ENCODE measurements at regions not wholly inside any gene's neighbourhood (a gene's known extent, or its start where the extent isn't known, plus 50 kb on each side); places are given as distances from the start of the nearest gene placed in this dataset.
A peak's percentile ranks its signal among the peaks of the same experiment; 100 is the strongest.

GRCh38 chr5:173739741-173740140, 123.3 kb upstream of the BOD1 start:
- CTCF ChIA-PET: no interaction called here
- no peak for TF ChIP-seq CTCF (IDR thresholded peaks at IDR 0.05; ENCODE audit: low read depth, low read length)
- no peak for DNase-seq (ENCODE audit: low read depth, low spot score)

GRCh38 chr5:173740400-173740799, 124.0 kb upstream of the BOD1 start:
- Histone ChIP-seq H3K27me3 (ENCODE audit: control insufficient read depth, insufficient read depth, low read length) (no peaks in the 10 kb centered on the region), H3K9me3 (ENCODE audit: control insufficient read depth, insufficient read depth, low read length) (no peaks in the 10 kb centered on the region; the same call in 1 of the 2 replicates), H3K4me3 (ENCODE audit: low read depth, low read length) (no peak overlapping the region), H3K27ac (ENCODE audit: low read depth, low read length) (no peak overlapping the region)
- ChIA-PET CTCF (no interaction called here), POLR2A (interaction anchor here (0.5 kb wide), 1 partner anchor 12 kb away, joined by 3 read pairs; no protein-coding TSS in a partner anchor)
- no peak for TF ChIP-seq CTCF (IDR thresholded peaks at IDR 0.05; ENCODE audit: low read depth, low read length)
- DNase-seq (ENCODE audit: low read depth, low spot score): no peak

More at GRCh38 chr5:173739741-173740140, 123.3 kb upstream of the BOD1 start:
- POLR2A ChIA-PET: interaction anchor here (0.5 kb wide), 1 partner anchor 12 kb away, joined by 3 read pairs; no protein-coding TSS in a partner anchor
- H3K27me3 ChIP-seq (ENCODE audit: control insufficient read depth, insufficient read depth, low read length): peaks cover 4% of the 10 kb centered on the region
- H3K27ac ChIP-seq (ENCODE audit: low read depth, low read length): no peak overlapping the region
- H3K9me3 ChIP-seq (ENCODE audit: control insufficient read depth, insufficient read depth, low read length): no peaks in the 10 kb centered on the region; the same call in 1 of the 2 replicates
- no peak overlapping the region for H3K4me3 ChIP-seq (ENCODE audit: low read depth, low read length)

- POLR2A ChIA-PET: no interaction called here
- Histone ChIP-seq H3K27me3 (ENCODE audit: control insufficient read depth, insufficient read depth, low read length) (no peaks in the 10 kb centered on the region), H3K9me3 (ENCODE audit: control insufficient read depth, insufficient read depth, low read length) (no peaks in the 10 kb centered on the region; the same call in 1 of the 2 replicates), H3K4me3 (ENCODE audit: low read depth, low read length) (no peak overlapping the region), H3K27ac (ENCODE audit: low read depth, low read length) (peak overlapping the region; percentile 21)
- TF ChIP-seq CTCF (IDR thresholded peaks at IDR 0.05; ENCODE audit: low read depth, low read length): no peak
- no peak for DNase-seq (ENCODE audit: low read depth, low spot score)
- CTCF ChIA-PET: no interaction called here
Measured at GRCh38 chr5:173741087-173741486, 124.6 kb upstream of the BOD1 start.

- no peak overlapping the region for H3K4me3 ChIP-seq (ENCODE audit: low read depth, low read length)
- DNase-seq (ENCODE audit: low read depth, low spot score): no peak
- no peaks in the 10 kb centered on the region for H3K27me3 ChIP-seq (ENCODE audit: control insufficient read depth, insufficient read depth, low read length)
- ChIA-PET CTCF (interaction anchor here (0.8 kb wide), 1 partner anchor 231 kb away, joined by 3 read pairs; no protein-coding TSS in a partner anchor), POLR2A (no interaction called here)
- no peaks in the 10 kb centered on the region; the same call in 1 of the 2 replicates for H3K9me3 ChIP-seq (ENCODE audit: control insufficient read depth, insufficient read depth, low read length)
- H3K27ac ChIP-seq (ENCODE audit: low read depth, low read length): no peak overlapping the region
- TF ChIP-seq CTCF (IDR thresholded peaks at IDR 0.05; ENCODE audit: low read depth, low read length): no peak
Measured at GRCh38 chr5:173741729-173742431, 125.4 kb upstream of the BOD1 start.

- Histone ChIP-seq H3K27me3 (ENCODE audit: control insufficient read depth, insufficient read depth, low read length) (no peaks in the 10 kb centered on the region), H3K27ac (ENCODE audit: low read depth, low read length) (no peak overlapping the region), H3K4me3 (ENCODE audit: low read depth, low read length) (no peak overlapping the region), H3K9me3 (ENCODE audit: control insufficient read depth, insufficient read depth, low read length) (no peaks in the 10 kb centered on the region; the same call in 1 of the 2 replicates)
- DNase-seq (ENCODE audit: low read depth, low spot score): no peak
- ChIA-PET CTCF (interaction anchor here (0.8 kb wide), 1 partner anchor 231 kb away, joined by 3 read pairs; no protein-coding TSS in a partner anchor), POLR2A (no interaction called here)
- TF ChIP-seq CTCF (IDR thresholded peaks at IDR 0.05; ENCODE audit: low read depth, low read length): no peak
Measured at GRCh38 chr5:173742432-173742816, 126.0 kb upstream of the BOD1 start.
